ENCODE measurements at regions not wholly inside any gene's neighbourhood (a gene's known extent, or its start where the extent isn't known, plus 50 kb on each side); places are given as distances from the start of the nearest gene placed in this dataset.

GRCh38 chr5:39580702-39581453, 156.1 kb upstream of the DAB2 start:
- peak; percentile 87 for DNase-seq

- DNase-seq: no peak
Measured at GRCh38 chr5:39579750-39580149, 155.0 kb upstream of the DAB2 start.

- peak; percentile 33 for DNase-seq
Measured at GRCh38 chr5:39578887-39579497, 154.2 kb upstream of the DAB2 start.

GRCh38 chr5:39577529-39577928, 152.7 kb upstream of the DAB2 start:
- DNase-seq: no peak

GRCh38 chr5:39570403-39571027, 145.7 kb upstream of the DAB2 start:
- DNase-seq: peak; percentile 53

- DNase-seq: no peak
Measured at GRCh38 chr5:39569857-39570256, 145.1 kb upstream of the DAB2 start.

GRCh38 chr5:39566891-39567290, 142.1 kb upstream of the DAB2 start:
- no peak for DNase-seq

- no peak for DNase-seq
Measured at GRCh38 chr5:39566029-39566428, 141.2 kb upstream of the DAB2 start.

GRCh38 chr5:39561421-39561820, 136.6 kb upstream of the DAB2 start:
- DNase-seq: no peak

- DNase-seq: no peak
Measured at GRCh38 chr5:39560726-39561125, 135.9 kb upstream of the DAB2 start.

- no peak for DNase-seq
Measured at GRCh38 chr5:39559923-39560322, 135.1 kb upstream of the DAB2 start.

GRCh38 chr5:39558541-39558940, 133.8 kb upstream of the DAB2 start:
- DNase-seq: no peak

GRCh38 chr5:39555788-39556187, 131.0 kb upstream of the DAB2 start:
- no peak for DNase-seq

- DNase-seq: peak; percentile 82
Measured at GRCh38 chr5:39547553-39548154, 122.9 kb upstream of the DAB2 start.

- DNase-seq: no peak
Measured at GRCh38 chr5:39544941-39545340, 120.2 kb upstream of the DAB2 start.

GRCh38 chr5:39543335-39543734, 118.6 kb upstream of the DAB2 start:
- peak; percentile 72 for DNase-seq

- DNase-seq: no peak
Measured at GRCh38 chr5:39542511-39543285, 117.9 kb upstream of the DAB2 start.

- DNase-seq: no peak
Measured at GRCh38 chr5:39541920-39542319, 117.1 kb upstream of the DAB2 start.

- no peak for DNase-seq
Measured at GRCh38 chr5:39539470-39539869, 114.7 kb upstream of the DAB2 start.

- DNase-seq: no peak
Measured at GRCh38 chr5:39534690-39535089, 109.9 kb upstream of the DAB2 start.

- no peak for DNase-seq
Measured at GRCh38 chr5:39533749-39534148, 109.0 kb upstream of the DAB2 start.

- no peak for DNase-seq
Measured at GRCh38 chr5:39532511-39532910, 107.7 kb upstream of the DAB2 start.

- no peak for DNase-seq
Measured at GRCh38 chr5:39531306-39531705, 106.5 kb upstream of the DAB2 start.
